Common myeloid progenitor, CD34-positive (primary cell): ENCODE measurements at regions not wholly inside any gene's neighbourhood (a gene's known extent, or its start where the extent isn't known, plus 50 kb on each side); places are given as distances from the start of the nearest gene placed in this dataset.

Experiments used
- CTCF ChIA-PET: fragments of 350-600 bp; sonication (Branson Sonifier 250); formaldehyde crosslinking; loops from one replicate; lab custom pipeline; 2021; ENCODE audit warnings: antibody characterized with exemption; lab: Charles Lee
- POLR2A ChIA-PET: fragments of 350-600 bp; sonication (Branson Sonifier 250); formaldehyde crosslinking; loops from one replicate; lab custom pipeline; 2021; ENCODE audit warnings: antibody characterized with exemption; lab: Charles Lee
- DNase-seq, 3 donors: peaks; one replicate each; pipeline versions ENCODE4 v3.0.0 to v3.0.0-alpha.2; 2013
- H3K27ac ChIP-seq, 2 experiments: 1 replicate in 1 of 2; 2 replicates in 1 of 2; pipeline ENCODE4 v1.7.0; 2013; ENCODE audit warnings: inconsistent platforms in 2 of 2, low read length in 2 of 2, mild to moderate bottlenecking in 2 of 2, low read depth in 1 of 2, moderate library complexity in 1 of 2; ENCODE audit not compliant: severe bottlenecking in 2 of 2, insufficient read depth in 1 of 2, poor library complexity in 1 of 2
- H3K27me3 ChIP-seq, 5 experiments: replicated peaks in 2 of 5; 1 replicate in 3 of 5; 2 replicates in 2 of 5; pipeline versions ENCODE4 v1.6.1 to v1.7.0; 2013; ENCODE audit warnings: low read length in 4 of 5, mild to moderate bottlenecking in 2 of 5, moderate library complexity in 2 of 5, inconsistent platforms in 1 of 5; ENCODE audit not compliant: insufficient read depth in 5 of 5, control insufficient read depth in 4 of 5
- H3K36me3 ChIP-seq, 4 experiments: 1 replicate in 2 of 4; 2 replicates in 2 of 4; pipeline versions ENCODE4 v1.6.1 to v1.7.0; 2013; ENCODE audit warnings: low read length in 3 of 4, control low read depth in 1 of 4, mild to moderate bottlenecking in 1 of 4; ENCODE audit not compliant: control insufficient read depth in 4 of 4, insufficient read depth in 4 of 4
- H3K4me1 ChIP-seq, 4 experiments: 1 replicate in 3 of 4; 2 replicates in 1 of 4; pipeline versions ENCODE4 v1.6.1 to v1.7.1; 2013; ENCODE audit warnings: low read length in 3 of 4, mild to moderate bottlenecking in 3 of 4, control low read depth in 1 of 4, inconsistent platforms in 1 of 4, moderate library complexity in 1 of 4; ENCODE audit not compliant: control insufficient read depth in 4 of 4, insufficient read depth in 4 of 4; ENCODE audit errors: control extremely low read depth in 1 of 4
- H3K4me3 ChIP-seq, 7 experiments: 1 replicate in 4 of 7; 2 replicates in 3 of 7; pipeline versions ENCODE4 v1.5.1 to v1.7.0; 2013; ENCODE audit warnings: mild to moderate bottlenecking in 7 of 7, low read length in 6 of 7, moderate library complexity in 6 of 7, inconsistent platforms in 2 of 7, low read depth in 2 of 7, control low read depth in 1 of 7; ENCODE audit not compliant: insufficient read depth in 4 of 7, control insufficient read depth in 1 of 7; ENCODE audit errors: extremely low read depth in 1 of 7
- H3K9me3 ChIP-seq, 5 experiments: 1 replicate in 4 of 5; 2 replicates in 1 of 5; pipeline versions ENCODE4 v1.6.1 to v1.7.1; 2013; ENCODE audit warnings: low read length in 4 of 5, mild to moderate bottlenecking in 2 of 5, inconsistent platforms in 1 of 5, low read depth in 1 of 5, moderate library complexity in 1 of 5; ENCODE audit not compliant: control insufficient read depth in 4 of 5, insufficient read depth in 2 of 5; ENCODE audit errors: control extremely low read depth in 1 of 5
- WGBS: methylation state at CpG from one replicate; pipeline ENCODE4 v1.1.5; 2013; ENCODE audit not compliant: insufficient coverage; 5-methylcytosine and 5-hydroxymethylcytosine counted together

DNA sequence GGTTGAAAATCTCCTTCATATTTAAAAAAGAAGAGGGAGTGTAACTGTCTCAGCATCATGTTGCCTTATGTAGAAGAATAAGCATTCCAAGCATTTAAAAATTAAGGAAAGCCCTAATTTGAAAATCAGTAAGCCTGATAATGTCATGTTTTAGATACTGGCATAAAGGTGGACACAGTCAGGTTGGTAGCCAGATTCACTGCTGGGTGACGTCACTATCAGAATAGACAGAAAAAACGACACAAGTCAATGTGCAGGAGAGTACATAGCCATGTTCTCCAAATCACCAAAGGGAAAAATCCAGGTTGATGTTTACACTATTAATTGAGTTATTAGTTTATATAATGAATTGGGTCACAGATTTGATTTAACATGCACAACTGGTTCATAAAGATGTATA, 50.8 kb upstream of the POU3F2 start:
- no peak for DNase-seq
- Histone ChIP-seq H3K4me3 (no peak overlapping the region), H3K27ac (no peak overlapping the region), H3K9me3 (no peaks in the 10 kb centered on the region), H3K4me1 (no peaks in the 10 kb centered on the region), H3K36me3 (no peaks in the 10 kb centered on the region), H3K27me3 (peaks cover 3 to 28% (median 17%) of the 10 kb centered on the region in 5 experiments)
- ChIA-PET CTCF (no interaction called here), POLR2A (no interaction called here)
- WGBS: 100% methylated on average over 2 of the region's 2 CpGs
